HG03342 (cell line): ENCODE measurements at regions not wholly inside any gene's neighbourhood (a gene's known extent, or its start where the extent isn't known, plus 50 kb on each side); places are given as distances from the start of the nearest gene placed in this dataset.

Experiments
- ATAC-seq: cut with Tn5 transposase; IDR thresholded peaks from one replicate; pipeline ENCODE4 v1.9.1; 2021; ENCODE audit warnings: mild to moderate bottlenecking, moderate library complexity; ENCODE audit not compliant: unreplicated experiment

GRCh38 chr12:46455648-46456352 lies 83.2 kb upstream of the SLC38A2 start:
- no peak for ATAC-seq

- ATAC-seq: no peak
Observed at GRCh38 chr12:46454981-46455380, 82.4 kb upstream of the SLC38A2 start.

GRCh38 chr12:46453428-46453827 lies 80.9 kb upstream of the SLC38A2 start:
- ATAC-seq: no peak

GRCh38 chr12:46452776-46453175 lies 80.2 kb upstream of the SLC38A2 start:
- ATAC-seq: no peak

GRCh38 chr12:46452061-46452615 lies 79.6 kb upstream of the SLC38A2 start:
- no peak for ATAC-seq

- no peak for ATAC-seq
Observed at GRCh38 chr12:46451276-46452021, 78.9 kb upstream of the SLC38A2 start.

GRCh38 chr12:46450279-46450748 lies 77.7 kb upstream of the SLC38A2 start:
- no peak for ATAC-seq

GRCh38 chr12:46449856-46450255 lies 77.3 kb upstream of the SLC38A2 start:
- ATAC-seq: no peak

- ATAC-seq: no peak
Observed at GRCh38 chr12:46449316-46449715, 76.7 kb upstream of the SLC38A2 start.

GRCh38 chr12:46446645-46447044 lies 74.1 kb upstream of the SLC38A2 start:
- no peak for ATAC-seq

GRCh38 chr12:46445551-46446235 lies 73.1 kb upstream of the SLC38A2 start:
- ATAC-seq: no peak

- ATAC-seq: no peak
Observed at GRCh38 chr12:46445093-46445492, 72.5 kb upstream of the SLC38A2 start.

GRCh38 chr12:46443594-46444263 lies 71.2 kb upstream of the SLC38A2 start:
- no peak for ATAC-seq

GRCh38 chr12:46442738-46443137 lies 70.2 kb upstream of the SLC38A2 start:
- no peak for ATAC-seq

GRCh38 chr12:46442239-46442638 lies 69.7 kb upstream of the SLC38A2 start:
- no peak for ATAC-seq

GRCh38 chr12:46439793-46440511 lies 67.4 kb upstream of the SLC38A2 start:
- ATAC-seq: no peak

GRCh38 chr12:46438719-46439319 lies 66.2 kb upstream of the SLC38A2 start:
- no peak for ATAC-seq

GRCh38 chr12:46438256-46438655 lies 65.7 kb upstream of the SLC38A2 start:
- no peak for ATAC-seq

GRCh38 chr12:46437469-46437868 lies 64.9 kb upstream of the SLC38A2 start:
- ATAC-seq: no peak

GRCh38 chr12:46436747-46437146 lies 64.2 kb upstream of the SLC38A2 start:
- ATAC-seq: no peak
